ENCODE measurements at regions not wholly inside any gene's neighbourhood (a gene's known extent, or its start where the extent isn't known, plus 50 kb on each side); places are given as distances from the start of the nearest gene placed in this dataset.

- Histone ChIP-seq H3K18ac (ENCODE audit: extremely low read depth, low read length) (no peak overlapping the region), H3K4me3 (ENCODE audit: extremely low read depth in 1 of 4, insufficient read depth in 2 of 4, low read depth in 3 of 4, low read length in 4 of 4) (no peak overlapping the region), H4K20me1 (replicated peaks in 1 of 2; ENCODE audit: control insufficient read depth in 1 of 2, insufficient read depth in 2 of 2, low read length in 2 of 2) (no peaks in the 10 kb centered on the region), H3K27me3 (replicated peaks in 1 of 4; ENCODE audit: control insufficient read depth in 3 of 4, extremely low read depth in 1 of 4, insufficient read depth in 3 of 4, low read length in 3 of 4) (no peaks in the 10 kb centered on the region), H3K14ac (ENCODE audit: insufficient read length) (no peak overlapping the region), H3K4me2 (ENCODE audit: insufficient read depth in 1 of 2, low read depth in 2 of 2, low read length in 2 of 2) (no peak overlapping the region; a peak in 1 of 4 replicates), H3K4me1 (replicated peaks in 1 of 4; ENCODE audit: control insufficient read depth in 3 of 4, insufficient read depth in 4 of 4, low read length in 3 of 4) (peaks cover 0 to 6% (median 0%) of the 10 kb centered on the region in 4 experiments; a peak in 1 of 7 replicates), H3K36me3 (ENCODE audit: control insufficient read depth in 2 of 4, insufficient read depth in 4 of 4, low read length in 3 of 4) (no peaks in the 10 kb centered on the region), H3K56ac (replicated peaks; ENCODE audit: insufficient read length, low read depth, low read length) (no peak overlapping the region), H3K27ac (ENCODE audit: low read depth, low read length) (no peak overlapping the region), H4K8ac (ENCODE audit: extremely low read depth, insufficient read depth, low read length) (no peak overlapping the region), H2AK5ac (ENCODE audit: low read depth, low read length) (no peak overlapping the region), H3K79me1 (ENCODE audit: low read depth, low read length) (no peaks in the 10 kb centered on the region), H2BK5ac (ENCODE audit: low read depth, low read length) (no peak overlapping the region), H2AFZ (ENCODE audit: low read length) (no peak overlapping the region), H3K4ac (replicated peaks; ENCODE audit: insufficient read length, low read depth, low read length) (no peak overlapping the region), H4K91ac (replicated peaks; ENCODE audit: insufficient read length, low read length) (no peak overlapping the region), H2BK15ac (ENCODE audit: low read length) (no peak overlapping the region), H3K79me2 (ENCODE audit: control insufficient read depth in 1 of 2, insufficient read depth in 2 of 2, low read length in 2 of 2) (no peaks in the 10 kb centered on the region), H3K23ac (ENCODE audit: insufficient read length) (no peak overlapping the region), H3K9ac (replicated peaks in 1 of 4; ENCODE audit: extremely low read depth in 1 of 4, low read depth in 3 of 4, low read length in 3 of 4) (no peak overlapping the region), H2BK12ac (ENCODE audit: low read depth, low read length) (no peak overlapping the region), H2BK20ac (ENCODE audit: low read length) (no peak overlapping the region), H2BK120ac (replicated peaks; ENCODE audit: low read depth, low read length) (no peak overlapping the region), H4K5ac (ENCODE audit: insufficient read length, low read depth, low read length) (no peak overlapping the region), H3K23me2 (ENCODE audit: low read depth, low read length) (no peaks in the 10 kb centered on the region), H3K9me3 (ENCODE audit: insufficient read depth in 2 of 2, low read depth in 1 of 2, low read length in 1 of 2) (no peaks in the 10 kb centered on the region)
- POLR2A ChIA-PET (ENCODE audit: partially characterized antibody): no interaction called here
- no peak for TF ChIP-seq PHF8 (conservative IDR thresholded peaks at IDR 0.05; ENCODE audit: low read depth, low read length)
- WGBS, 2 experiments (ENCODE audit: extremely low coverage in 1 of 2, insufficient coverage in 1 of 2, insufficient read length in 1 of 2, insufficient replicate concordance in 2 of 2, low coverage in 1 of 2, low lambda C conversion rate in 2 of 2, missing lambda C conversion rate in 1 of 2): 94% methylated on average over 3 of the region's 3 CpGs; no CpG with 5 or more reads in 1 of the 2 experiments
- DNase-seq (ENCODE audit: low read depth in 1 of 2, low spot score in 2 of 2) (no peak), FAIRE-seq (no peak)
- CTCF ChIA-PET (ENCODE audit: partially characterized antibody): interaction anchor here (0.8 kb wide), 1 partner anchor 640 kb away, joined by 3 read pairs; no protein-coding TSS in a partner anchor
These were observed 666.0 kb upstream of the NR2F2 start for GRCh38 chr15:95664450-95664849.

All from H1 (cell line).